Endothelial cell of umbilical vein (primary cell): ENCODE measurements at regions not wholly inside any gene's neighbourhood (a gene's known extent, or its start where the extent isn't known, plus 50 kb on each side); places are given as distances from the start of the nearest gene placed in this dataset.
A peak's percentile ranks its signal among the peaks of the same experiment; 100 is the strongest.

ENCODE experiments used
- BruUV-seq: library from RNA; stranded (reverse); fragments of 400-500 nt; replicated peaks from 2 replicates; lab custom pipeline; 2021; lab: Mats Ljungman, UMichigan
- CTCF ChIA-PET: fragments of 300-600, 350-600 bp; sonication (Branson Sonifier 250); formaldehyde crosslinking; loops from one replicate; lab custom pipeline; 2021; ENCODE audit warnings: antibody characterized with exemption, inconsistent platforms; lab: Charles Lee
- POLR2A ChIA-PET: fragments of 300-600, 350-600 bp; sonication (Branson Sonifier 250); formaldehyde crosslinking; loops from one replicate; lab custom pipeline; 2021; ENCODE audit warnings: antibody characterized with exemption, inconsistent platforms; lab: Charles Lee
- DNase-seq: peaks from one replicate; pipeline ENCODE4 v3.0.0-alpha.2; 2011; ENCODE audit warnings: low read depth, low spot score
- FAIRE-seq: peaks from 2 replicates; lab custom pipeline; 2011; peaks lifted over from hg19 to GRCh38; lab: Jason Lieb, UNC
- H2AFZ ChIP-seq: 2 replicates; pipeline ENCODE4 v1.6.0; 2012; ENCODE audit warnings: low read depth, low read length, control low read depth, inconsistent platforms
- H3K27ac ChIP-seq: 2 replicates; pipeline ENCODE4 v1.5.1; 2011; ENCODE audit warnings: low read depth, mild to moderate bottlenecking, control low read depth, low read length, moderate library complexity; ENCODE audit not compliant: insufficient read depth
- H3K27me3 ChIP-seq, 2 experiments: 2 replicates each; pipeline versions ENCODE4 v1.6.0 to v1.6.1; 2011; ENCODE audit warnings: low read length in 2 of 2, mixed read lengths in 1 of 2; ENCODE audit not compliant: control insufficient read depth in 2 of 2, insufficient read depth in 2 of 2
- H3K36me3 ChIP-seq, 2 experiments: 2 replicates in 1 of 2; 3 replicates in 1 of 2; pipeline ENCODE4 v1.5.1; 2011; ENCODE audit warnings: low read length in 2 of 2, mild to moderate bottlenecking in 1 of 2, moderate library complexity in 1 of 2; ENCODE audit not compliant: control insufficient read depth in 2 of 2, insufficient read depth in 2 of 2; ENCODE audit errors: extremely low read depth in 1 of 2
- H3K4me1 ChIP-seq: 3 replicates; pipeline ENCODE4 v1.5.1; 2011; ENCODE audit warnings: mild to moderate bottlenecking, low read length; ENCODE audit not compliant: control insufficient read depth, insufficient read depth; ENCODE audit errors: extremely low read depth
- H3K4me2 ChIP-seq: 2 replicates; pipeline ENCODE4 v1.6.1; 2011; ENCODE audit warnings: low read length, control low read depth, mixed read lengths; ENCODE audit not compliant: insufficient read depth
- H3K4me3 ChIP-seq, 3 experiments: fragments of 200-600 bp in 1 of 3; sonication (generic), shearing (Covaris generic) in 1 of 3; replicated peaks in 1 of 3; 2 replicates each; pipeline ENCODE4 v1.5.1; 2011 to 2016; ENCODE audit warnings: control low read depth in 3 of 3, low read length in 3 of 3, mild to moderate bottlenecking in 2 of 3, inconsistent platforms in 1 of 3, low read depth in 1 of 3, moderate library complexity in 1 of 3; ENCODE audit not compliant: insufficient read depth in 1 of 3
- H3K79me2 ChIP-seq: 2 replicates; pipeline ENCODE4 v1.6.0; 2012; ENCODE audit warnings: low read length, inconsistent platforms; ENCODE audit not compliant: control insufficient read depth, insufficient read depth
- H3K9ac ChIP-seq: replicated peaks from 2 replicates; pipeline ENCODE3; 2011; ENCODE audit warnings: low read length, control low read depth; ENCODE audit not compliant: insufficient read depth; ENCODE audit errors: extremely low read depth
- H3K9me1 ChIP-seq: replicated peaks from 3 replicates; pipeline ENCODE4 v1.6.0; 2011; ENCODE audit warnings: mild to moderate bottlenecking, low read length; ENCODE audit not compliant: control insufficient read depth, insufficient read depth; ENCODE audit errors: extremely low read depth
- H3K9me3 ChIP-seq: replicated peaks from 2 replicates; pipeline ENCODE4 v1.5.1; 2012; ENCODE audit warnings: low read length, inconsistent platforms; ENCODE audit not compliant: control insufficient read depth, insufficient read depth
- H4K20me1 ChIP-seq: replicated peaks from 2 replicates; pipeline ENCODE3; 2011; ENCODE audit warnings: mild to moderate bottlenecking, low read length; ENCODE audit not compliant: control insufficient read depth, insufficient read depth; ENCODE audit errors: extremely low read depth
- EZH2 ChIP-seq: IDR thresholded peaks from 2 replicates; pipeline ENCODE4 v1.6.1; 2012; ENCODE audit warnings: borderline replicate concordance, low read depth, mild to moderate bottlenecking, moderate library complexity, low read length, inconsistent platforms; ENCODE audit not compliant: severe bottlenecking
- FOS ChIP-seq: IDR thresholded peaks from 2 replicates; pipeline ENCODE4 v1.6.1; 2011; ENCODE audit warnings: mild to moderate bottlenecking, low read length, moderate library complexity, borderline replicate concordance; ENCODE audit not compliant: insufficient read depth
- GATA2 ChIP-seq: IDR thresholded peaks from 2 replicates; pipeline ENCODE4 v1.7.0; 2011; ENCODE audit warnings: low read depth, mild to moderate bottlenecking, moderate library complexity, mixed read lengths, low read length; ENCODE audit not compliant: insufficient read length, insufficient read depth
- JUN ChIP-seq: IDR thresholded peaks from 2 replicates; pipeline ENCODE4 v1.6.1; 2011; ENCODE audit warnings: borderline replicate concordance, low read depth; ENCODE audit not compliant: insufficient read length, insufficient read depth
- MAX ChIP-seq: IDR thresholded peaks from 2 replicates; pipeline ENCODE4 v1.6.1; 2011; ENCODE audit not compliant: insufficient read depth, insufficient read length
- MYC ChIP-seq: IDR thresholded peaks from one replicate; pipeline ENCODE4 v1.6.1; 2011; ENCODE audit warnings: mild to moderate bottlenecking, low read depth, low read length
- POLR2A ChIP-seq: IDR thresholded peaks from 2 replicates; pipeline ENCODE4 v1.6.1; 2012; ENCODE audit warnings: low read depth, mild to moderate bottlenecking, control low read depth, low read length
- POLR2AphosphoS5 ChIP-seq: IDR thresholded peaks from 2 replicates; pipeline ENCODE4 v1.6.1; 2012; ENCODE audit warnings: low read depth, mild to moderate bottlenecking, control low read depth, low read length, moderate library complexity; ENCODE audit not compliant: insufficient read depth
- dilution Hi-C: fragments of 300-500 bp; cut with MboI; formaldehyde crosslinking; loops from one replicate; pipeline ENCODE4 v1.15.0; 2019; ENCODE audit warnings: low sequenced_read_pairs; ENCODE audit not compliant: extremely low pct_ligation_motif_present
- intact Hi-C: fragments of 100-400 bp; cut with micrococcal nuclease; formaldehyde crosslinking; loops from one replicate; pipeline ENCODE4 v1.10.0; 2022
- TF ChIP-seq, protein P1 (sequence below), 2 donors: IDR thresholded peaks; 1 replicate in 1 of 2; 2 replicates in 1 of 2; pipeline ENCODE4 v1.5.1; 2011; ENCODE audit warnings: low read length in 2 of 2, mild to moderate bottlenecking in 2 of 2, moderate library complexity in 2 of 2, control low read depth in 1 of 2, inconsistent platforms in 1 of 2, low read depth in 1 of 2; ENCODE audit not compliant: insufficient read depth in 1 of 2; ENCODE audit errors: extremely low read depth in 1 of 2

- Histone ChIP-seq H3K27me3 (peaks cover 0 to 3% of the 10 kb centered on the region in 2 experiments), H3K27ac (no peak overlapping the region), H3K79me2 (no peaks in the 10 kb centered on the region), H3K9me1 (no peaks in the 10 kb centered on the region), H3K4me3 (no peak overlapping the region), H2AFZ (peak overlapping the region; percentile 54), H3K9ac (no peak overlapping the region), H3K9me3 (no peaks in the 10 kb centered on the region), H3K36me3 (no peaks in the 10 kb centered on the region), H3K4me2 (no peak overlapping the region), H4K20me1 (no peaks in the 10 kb centered on the region), H3K4me1 (peaks cover 3% of the 10 kb centered on the region)
- no TSS peak for BruUV-seq
- no peak for DNase-seq
- ChIA-PET CTCF (interaction anchor here (1.1 kb wide), 1 partner anchor 113 kb away, joined by 3 read pairs; no protein-coding TSS in a partner anchor), POLR2A (no interaction called here)
- dilution Hi-C loops: no loop called here
- peak; percentile 75 for FAIRE-seq
- intact Hi-C loops: no loop called here
- no peak for TF ChIP-seq EZH2
- TF ChIP-seq MAX: no peak
- no peak for TF ChIP-seq POLR2AphosphoS5
- TF ChIP-seq POLR2A: no peak
- TF ChIP-seq MYC: no peak
- TF ChIP-seq FOS: no peak
These were observed 51.3 kb upstream of the TOX2 start for GRCh38 chr20:43863330-43863729.

GRCh38 chr20:43862438-43862837 lies 52.2 kb upstream of the TOX2 start:
- H3K4me3 ChIP-seq: no peak overlapping the region
- peaks cover 3% of the 10 kb centered on the region for H3K4me1 ChIP-seq
- no peak overlapping the region for H3K4me2 ChIP-seq
- H4K20me1 ChIP-seq: no peaks in the 10 kb centered on the region
- no peaks in the 10 kb centered on the region for H3K36me3 ChIP-seq
- peaks cover 0 to 3% of the 10 kb centered on the region in 2 experiments for H3K27me3 ChIP-seq
- ChIA-PET CTCF (no interaction called here), POLR2A (no interaction called here)
- no peak for DNase-seq
- no peak overlapping the region for H3K27ac ChIP-seq
- TF ChIP-seq MYC (no peak), JUN (no peak), GATA2 (no peak), POLR2A (no peak), EZH2 (no peak), MAX (no peak), POLR2AphosphoS5 (no peak), FOS (no peak)
- TF ChIP-seq, protein P1, sequence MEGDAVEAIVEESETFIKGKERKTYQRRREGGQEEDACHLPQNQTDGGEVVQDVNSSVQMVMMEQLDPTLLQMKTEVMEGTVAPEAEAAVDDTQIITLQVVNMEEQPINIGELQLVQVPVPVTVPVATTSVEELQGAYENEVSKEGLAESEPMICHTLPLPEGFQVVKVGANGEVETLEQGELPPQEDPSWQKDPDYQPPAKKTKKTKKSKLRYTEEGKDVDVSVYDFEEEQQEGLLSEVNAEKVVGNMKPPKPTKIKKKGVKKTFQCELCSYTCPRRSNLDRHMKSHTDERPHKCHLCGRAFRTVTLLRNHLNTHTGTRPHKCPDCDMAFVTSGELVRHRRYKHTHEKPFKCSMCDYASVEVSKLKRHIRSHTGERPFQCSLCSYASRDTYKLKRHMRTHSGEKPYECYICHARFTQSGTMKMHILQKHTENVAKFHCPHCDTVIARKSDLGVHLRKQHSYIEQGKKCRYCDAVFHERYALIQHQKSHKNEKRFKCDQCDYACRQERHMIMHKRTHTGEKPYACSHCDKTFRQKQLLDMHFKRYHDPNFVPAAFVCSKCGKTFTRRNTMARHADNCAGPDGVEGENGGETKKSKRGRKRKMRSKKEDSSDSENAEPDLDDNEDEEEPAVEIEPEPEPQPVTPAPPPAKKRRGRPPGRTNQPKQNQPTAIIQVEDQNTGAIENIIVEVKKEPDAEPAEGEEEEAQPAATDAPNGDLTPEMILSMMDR (IDR thresholded peaks at IDR 0.05; ENCODE audit: extremely low read depth in 1 of 2, insufficient read depth in 1 of 2, low read depth in 1 of 2, low read length in 2 of 2): no peak
- no TSS peak for BruUV-seq
- H3K9me3 ChIP-seq: no peaks in the 10 kb centered on the region
- H3K9me1 ChIP-seq: no peaks in the 10 kb centered on the region
- FAIRE-seq: no peak
- dilution Hi-C loops: no loop called here
- intact Hi-C loops: no loop called here
- no peak overlapping the region for H2AFZ ChIP-seq
- no peaks in the 10 kb centered on the region for H3K79me2 ChIP-seq
- no peak overlapping the region for H3K9ac ChIP-seq
